GM12865 (cell line): ENCODE measurements at regions not wholly inside any gene's neighbourhood (a gene's known extent, or its start where the extent isn't known, plus 50 kb on each side); places are given as distances from the start of the nearest gene placed in this dataset.
"Not testable (repeated sequence)": the region's sequence is repeated elsewhere in the genome, so short reads cannot be mapped to it uniquely, and the experiment has no call there.

Source experiments
- DNase-seq: peaks from one replicate; pipeline ENCODE4 v3.0.0; 2010; ENCODE audit warnings: low read depth
- H3K4me3 ChIP-seq: 2 replicates; pipeline ENCODE4 v1.5.1; 2011; ENCODE audit warnings: mild to moderate bottlenecking, low read depth, low read length, control low read depth
- TF ChIP-seq, protein P1 (sequence below): IDR thresholded peaks from 2 replicates; pipeline ENCODE4 v1.5.1; 2011; ENCODE audit warnings: low read length, control low read depth, low read depth, inconsistent platforms; ENCODE audit not compliant: insufficient read depth; ENCODE audit errors: missing control alignments

DNA sequence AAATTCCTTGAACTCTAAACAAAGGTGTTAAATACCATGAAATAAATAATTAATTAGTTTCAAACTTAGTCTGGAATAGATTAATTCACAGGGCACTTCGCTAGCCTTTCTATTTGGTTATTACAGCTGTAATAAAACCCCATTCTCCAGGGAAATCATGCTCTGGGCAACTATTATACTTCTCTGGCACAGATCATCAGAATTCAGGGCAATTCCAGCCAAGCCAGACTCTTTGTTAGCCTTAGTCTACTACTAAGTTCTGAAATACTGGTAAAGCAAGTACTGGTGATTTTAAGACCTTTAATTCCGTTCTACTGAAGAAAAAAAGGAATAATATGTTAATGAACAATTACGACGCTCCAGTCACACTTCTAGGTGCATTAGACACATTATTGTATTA is 123.4 kb upstream of the PDE1A start:
- TF ChIP-seq, protein P1, sequence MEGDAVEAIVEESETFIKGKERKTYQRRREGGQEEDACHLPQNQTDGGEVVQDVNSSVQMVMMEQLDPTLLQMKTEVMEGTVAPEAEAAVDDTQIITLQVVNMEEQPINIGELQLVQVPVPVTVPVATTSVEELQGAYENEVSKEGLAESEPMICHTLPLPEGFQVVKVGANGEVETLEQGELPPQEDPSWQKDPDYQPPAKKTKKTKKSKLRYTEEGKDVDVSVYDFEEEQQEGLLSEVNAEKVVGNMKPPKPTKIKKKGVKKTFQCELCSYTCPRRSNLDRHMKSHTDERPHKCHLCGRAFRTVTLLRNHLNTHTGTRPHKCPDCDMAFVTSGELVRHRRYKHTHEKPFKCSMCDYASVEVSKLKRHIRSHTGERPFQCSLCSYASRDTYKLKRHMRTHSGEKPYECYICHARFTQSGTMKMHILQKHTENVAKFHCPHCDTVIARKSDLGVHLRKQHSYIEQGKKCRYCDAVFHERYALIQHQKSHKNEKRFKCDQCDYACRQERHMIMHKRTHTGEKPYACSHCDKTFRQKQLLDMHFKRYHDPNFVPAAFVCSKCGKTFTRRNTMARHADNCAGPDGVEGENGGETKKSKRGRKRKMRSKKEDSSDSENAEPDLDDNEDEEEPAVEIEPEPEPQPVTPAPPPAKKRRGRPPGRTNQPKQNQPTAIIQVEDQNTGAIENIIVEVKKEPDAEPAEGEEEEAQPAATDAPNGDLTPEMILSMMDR: no peak
- no peak overlapping the region for H3K4me3 ChIP-seq
- DNase-seq: no peak

DNA sequence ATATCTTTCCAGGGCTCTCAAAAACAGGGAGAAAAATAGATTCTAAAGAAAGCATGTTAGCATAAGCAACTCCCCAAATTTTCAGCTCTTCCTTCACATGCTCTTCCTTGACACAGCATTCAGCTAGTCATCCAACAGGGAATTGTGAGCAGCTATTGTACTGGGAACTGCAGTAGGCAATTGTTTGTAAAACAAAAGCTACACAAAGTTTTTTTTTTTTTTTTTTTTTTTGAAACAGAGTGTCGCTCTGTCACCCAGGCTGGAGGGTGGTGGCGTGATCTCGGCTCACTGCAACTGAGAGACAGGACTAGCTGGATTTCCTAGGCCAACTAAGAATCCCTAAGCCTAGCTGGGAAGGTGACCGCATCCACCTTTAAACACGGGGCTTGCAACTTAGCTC is 125.4 kb upstream of the PDE1A start:
- not testable (repeated sequence) for DNase-seq, H3K4me3 ChIP-seq

DNA sequence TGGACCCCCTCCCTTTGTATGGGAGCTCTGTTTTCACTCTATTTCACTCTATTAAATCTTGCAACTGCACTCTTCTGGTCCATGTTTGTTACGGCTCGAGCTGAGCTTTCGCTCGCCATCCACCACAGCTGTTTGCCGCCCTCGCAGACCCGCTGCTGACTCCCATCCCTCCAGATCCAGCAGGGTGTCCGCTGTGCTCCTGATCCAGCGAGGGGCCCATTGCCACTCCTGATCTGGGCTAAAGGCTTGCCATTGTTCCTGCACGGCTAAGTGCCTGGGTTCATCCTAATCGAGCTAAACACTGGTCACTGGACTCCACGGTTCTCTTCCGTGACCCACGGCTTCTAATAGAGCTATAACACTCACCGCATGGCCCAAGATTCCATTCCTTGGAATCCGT is 125.9 kb upstream of the PDE1A start:
- H3K4me3 ChIP-seq, DNase-seq: not testable (repeated sequence)

DNA sequence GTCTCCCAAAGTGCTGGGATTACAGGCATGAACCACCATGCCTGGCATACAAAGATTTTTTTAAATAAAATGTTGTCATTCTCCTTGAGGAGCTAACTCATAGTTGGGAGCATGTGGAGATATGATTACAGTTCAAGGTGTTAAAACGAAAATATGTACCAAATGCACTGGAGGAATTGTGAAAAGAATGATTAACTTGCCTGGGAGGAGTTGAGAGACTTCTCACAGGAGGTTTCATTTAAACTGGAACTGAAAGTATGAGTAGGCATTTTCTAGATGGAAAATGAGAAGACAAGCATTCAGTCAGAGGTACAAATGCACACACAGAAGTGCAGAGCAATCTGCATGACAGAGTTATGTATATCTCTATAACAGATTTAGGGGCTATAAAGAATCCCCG is 126.6 kb upstream of the PDE1A start:
- TF ChIP-seq, protein P1: no peak
- peak; percentile 54 for DNase-seq

DNA sequence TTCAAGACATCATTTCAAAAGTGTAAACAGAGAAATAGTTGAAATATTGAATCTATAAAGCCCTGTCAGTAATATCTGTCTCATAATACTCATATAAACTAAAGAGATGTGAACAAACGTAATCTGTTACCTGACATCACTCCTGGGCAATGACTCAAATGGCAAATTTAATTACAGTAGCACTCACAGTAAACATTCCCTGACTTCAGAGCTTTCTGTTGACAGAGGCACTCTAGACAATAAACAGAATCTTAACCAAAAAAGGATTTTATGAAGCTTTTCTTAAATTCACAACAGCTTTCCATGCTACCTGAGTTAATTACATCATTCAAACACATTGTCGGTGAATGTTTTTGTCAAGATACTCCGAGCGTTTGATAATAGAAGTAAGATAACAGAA is 128.1 kb upstream of the PDE1A start:
- TF ChIP-seq, protein P1: no peak
- no peak for DNase-seq

More for the DNA sequence above, 126.6 kb upstream of the PDE1A start:
- no peak overlapping the region for H3K4me3 ChIP-seq

DNA sequence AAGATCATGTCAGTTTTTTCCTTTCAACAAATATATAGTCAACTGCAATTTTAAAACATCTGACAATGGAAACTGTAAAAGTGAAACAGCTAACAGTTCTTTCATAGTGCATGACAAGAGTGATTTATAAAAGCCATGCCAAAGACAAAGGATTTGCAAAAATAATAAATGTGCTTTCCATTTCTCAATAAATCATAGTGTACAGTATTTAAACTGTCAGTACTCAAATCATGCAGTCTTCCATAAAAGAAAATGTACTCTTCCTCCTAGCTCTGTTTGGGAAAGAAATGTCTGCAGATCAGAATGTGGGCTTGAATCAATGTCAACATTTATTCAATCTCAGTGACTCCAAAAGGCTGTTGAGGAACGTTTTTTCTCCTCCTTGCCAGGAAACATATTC is 131.7 kb upstream of the PDE1A start:
- TF ChIP-seq, protein P1: no peak
- DNase-seq: no peak
- no peak overlapping the region for H3K4me3 ChIP-seq

More for the DNA sequence above, 128.1 kb upstream of the PDE1A start:
- H3K4me3 ChIP-seq: no peak overlapping the region

DNA sequence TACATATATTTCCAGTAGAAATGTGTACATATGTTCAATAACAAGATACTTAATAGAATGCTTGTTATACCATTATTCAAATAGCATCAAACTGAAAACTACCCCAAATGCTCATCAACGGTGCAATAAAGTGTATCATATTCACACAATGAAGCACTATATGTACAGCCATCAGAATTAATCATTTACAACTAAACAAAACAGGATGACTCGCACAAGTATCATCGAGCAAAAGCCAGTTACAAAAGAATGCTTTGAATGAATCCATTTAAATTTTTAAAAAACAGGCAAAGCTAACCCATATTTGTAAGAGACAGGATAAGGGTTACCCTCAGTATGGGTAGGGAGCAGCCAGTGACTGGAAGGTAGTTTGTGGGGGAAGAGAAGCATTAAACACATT is 132.8 kb upstream of the PDE1A start:
- no peak overlapping the region for H3K4me3 ChIP-seq
- no peak for DNase-seq
- TF ChIP-seq, protein P1: no peak

DNA sequence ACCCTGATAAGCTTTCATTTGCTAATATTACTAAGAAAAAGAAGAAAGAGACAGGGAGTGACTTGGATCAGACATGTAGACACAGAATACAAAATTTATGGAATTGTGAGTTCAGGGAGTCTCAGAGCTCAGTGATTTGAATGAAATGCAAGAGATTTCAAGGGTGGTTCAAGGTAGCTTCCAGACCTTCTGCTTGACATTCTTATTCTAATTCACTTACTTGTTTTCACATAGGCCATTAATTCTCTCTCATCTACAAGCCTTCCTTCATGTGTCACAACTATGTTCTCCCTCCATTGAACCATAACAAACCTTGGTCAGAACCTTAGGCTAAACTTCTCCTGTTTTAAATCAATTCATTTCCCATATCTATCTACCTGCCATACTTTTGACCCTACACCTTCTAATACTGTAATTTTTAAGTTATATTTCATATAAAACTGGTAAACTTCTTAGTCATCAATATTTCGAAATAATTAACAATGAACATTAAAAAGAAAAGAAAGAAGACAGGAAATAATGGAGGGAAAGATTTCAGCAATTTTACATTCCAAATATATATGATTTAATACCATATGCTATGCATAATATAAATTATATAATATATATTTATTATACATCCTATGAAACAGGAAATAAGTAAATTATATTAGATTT is 139.2 kb upstream of the PDE1A start:
- no peak for DNase-seq
- TF ChIP-seq, protein P1: no peak
- H3K4me3 ChIP-seq: no peak overlapping the region
